ENCODE measurements at regions not wholly inside any gene's neighbourhood (a gene's known extent, or its start where the extent isn't known, plus 50 kb on each side); places are given as distances from the start of the nearest gene placed in this dataset.

DNA sequence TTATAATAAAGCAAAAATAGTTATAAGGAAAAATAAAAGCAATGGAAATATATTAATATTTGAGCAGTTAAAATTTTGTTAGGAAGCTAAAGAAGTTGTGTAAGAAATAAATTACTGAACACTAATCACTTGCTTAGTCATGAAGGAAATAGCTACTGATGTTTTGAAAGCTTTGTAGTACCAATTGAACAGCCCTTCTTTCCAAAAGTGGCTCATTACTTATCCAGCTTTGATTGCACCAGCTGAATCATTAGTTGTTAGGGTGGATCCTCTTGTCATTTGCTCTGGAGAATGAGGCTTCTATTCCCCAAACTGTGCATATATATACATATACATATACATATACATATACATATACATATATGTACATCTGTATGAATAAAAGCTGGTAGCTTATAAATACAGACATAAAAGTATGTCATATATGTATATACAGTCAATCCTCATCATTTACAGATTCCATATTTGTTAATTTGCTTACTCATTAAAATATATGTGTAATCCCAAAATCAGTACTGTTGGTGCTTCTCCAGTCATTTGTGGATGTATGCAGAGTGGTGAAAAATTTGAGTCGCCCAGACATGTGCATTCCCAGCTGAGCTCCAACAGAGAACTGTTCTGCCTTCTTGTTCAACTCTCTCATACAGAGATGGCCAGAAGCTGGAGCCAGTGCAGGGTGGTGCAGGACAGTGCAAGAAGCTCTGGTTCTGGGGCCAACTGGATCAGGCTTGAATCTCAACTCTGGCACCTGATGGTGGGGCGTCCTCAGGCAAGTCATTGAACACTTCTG is 214.1 kb downstream of the RPAP3 start:
- H3K4me1 ChIP-seq (ENCODE audit: control insufficient read depth in 4 of 4, insufficient read depth in 4 of 4, low read length in 3 of 4): no peaks in the 10 kb centered on the region
- peaks cover 0 to 14% (median 0%) of the 10 kb centered on the region in 4 donors for H3K27me3 ChIP-seq (ENCODE audit: control insufficient read depth in 4 of 4, insufficient read depth in 4 of 4, low read length in 3 of 4)
- H3K9me3 ChIP-seq (ENCODE audit: control insufficient read depth in 4 of 4, low read length in 3 of 4): peaks cover 0 to 15% (median under 1%) of the 10 kb centered on the region in 4 donors
- no peaks in the 10 kb centered on the region for H3K36me3 ChIP-seq (ENCODE audit: control insufficient read depth in 4 of 4, insufficient read depth in 3 of 4, low read depth in 1 of 4, low read length in 3 of 4)
- no peak overlapping the region for H3K4me3 ChIP-seq (ENCODE audit: low read depth in 1 of 3, low read length in 3 of 3)
- TF ChIP-seq FOXA1 (IDR thresholded peaks at IDR 0.05): no peak
- TF ChIP-seq SP1 (IDR thresholded peaks at IDR 0.05): no peak
- TF ChIP-seq RAD21 (IDR thresholded peaks at IDR 0.05): no peak
- no peak for TF ChIP-seq HNF4A (conservative IDR thresholded peaks at IDR 0.05)
- no peak for TF ChIP-seq EGR1 (IDR thresholded peaks at IDR 0.05; ENCODE audit: low read depth in 2 of 2)
- TF ChIP-seq FOXA2 (IDR thresholded peaks at IDR 0.05): no peak
- no peak for TF ChIP-seq NR2F2 (IDR thresholded peaks at IDR 0.05)
- TF ChIP-seq JUND (IDR thresholded peaks at IDR 0.05): no peak
- TF ChIP-seq, protein P1, sequence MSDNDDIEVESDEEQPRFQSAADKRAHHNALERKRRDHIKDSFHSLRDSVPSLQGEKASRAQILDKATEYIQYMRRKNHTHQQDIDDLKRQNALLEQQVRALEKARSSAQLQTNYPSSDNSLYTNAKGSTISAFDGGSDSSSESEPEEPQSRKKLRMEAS (IDR thresholded peaks at IDR 0.05): no peak
- no peak for TF ChIP-seq YY1 (IDR thresholded peaks at IDR 0.05)
- TF ChIP-seq HNF4G (IDR thresholded peaks at IDR 0.05): no peak
- no peak for TF ChIP-seq RXRA (IDR thresholded peaks at IDR 0.05)
- TF ChIP-seq, protein P2, sequence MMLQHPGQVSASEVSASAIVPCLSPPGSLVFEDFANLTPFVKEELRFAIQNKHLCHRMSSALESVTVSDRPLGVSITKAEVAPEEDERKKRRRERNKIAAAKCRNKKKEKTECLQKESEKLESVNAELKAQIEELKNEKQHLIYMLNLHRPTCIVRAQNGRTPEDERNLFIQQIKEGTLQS (IDR thresholded peaks at IDR 0.05): no peak
- TF ChIP-seq TAF1 (conservative IDR thresholded peaks at IDR 0.05): no peak
- no peak for TF ChIP-seq GABPA (IDR thresholded peaks at IDR 0.05 in 1 of 2, conservative IDR thresholded peaks at IDR 0.05 in 1 of 2)
- TF ChIP-seq, protein P3, sequence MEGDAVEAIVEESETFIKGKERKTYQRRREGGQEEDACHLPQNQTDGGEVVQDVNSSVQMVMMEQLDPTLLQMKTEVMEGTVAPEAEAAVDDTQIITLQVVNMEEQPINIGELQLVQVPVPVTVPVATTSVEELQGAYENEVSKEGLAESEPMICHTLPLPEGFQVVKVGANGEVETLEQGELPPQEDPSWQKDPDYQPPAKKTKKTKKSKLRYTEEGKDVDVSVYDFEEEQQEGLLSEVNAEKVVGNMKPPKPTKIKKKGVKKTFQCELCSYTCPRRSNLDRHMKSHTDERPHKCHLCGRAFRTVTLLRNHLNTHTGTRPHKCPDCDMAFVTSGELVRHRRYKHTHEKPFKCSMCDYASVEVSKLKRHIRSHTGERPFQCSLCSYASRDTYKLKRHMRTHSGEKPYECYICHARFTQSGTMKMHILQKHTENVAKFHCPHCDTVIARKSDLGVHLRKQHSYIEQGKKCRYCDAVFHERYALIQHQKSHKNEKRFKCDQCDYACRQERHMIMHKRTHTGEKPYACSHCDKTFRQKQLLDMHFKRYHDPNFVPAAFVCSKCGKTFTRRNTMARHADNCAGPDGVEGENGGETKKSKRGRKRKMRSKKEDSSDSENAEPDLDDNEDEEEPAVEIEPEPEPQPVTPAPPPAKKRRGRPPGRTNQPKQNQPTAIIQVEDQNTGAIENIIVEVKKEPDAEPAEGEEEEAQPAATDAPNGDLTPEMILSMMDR (IDR thresholded peaks at IDR 0.05; ENCODE audit: low read depth, low read length, missing input control): no peak
- TF ChIP-seq, protein P4, sequence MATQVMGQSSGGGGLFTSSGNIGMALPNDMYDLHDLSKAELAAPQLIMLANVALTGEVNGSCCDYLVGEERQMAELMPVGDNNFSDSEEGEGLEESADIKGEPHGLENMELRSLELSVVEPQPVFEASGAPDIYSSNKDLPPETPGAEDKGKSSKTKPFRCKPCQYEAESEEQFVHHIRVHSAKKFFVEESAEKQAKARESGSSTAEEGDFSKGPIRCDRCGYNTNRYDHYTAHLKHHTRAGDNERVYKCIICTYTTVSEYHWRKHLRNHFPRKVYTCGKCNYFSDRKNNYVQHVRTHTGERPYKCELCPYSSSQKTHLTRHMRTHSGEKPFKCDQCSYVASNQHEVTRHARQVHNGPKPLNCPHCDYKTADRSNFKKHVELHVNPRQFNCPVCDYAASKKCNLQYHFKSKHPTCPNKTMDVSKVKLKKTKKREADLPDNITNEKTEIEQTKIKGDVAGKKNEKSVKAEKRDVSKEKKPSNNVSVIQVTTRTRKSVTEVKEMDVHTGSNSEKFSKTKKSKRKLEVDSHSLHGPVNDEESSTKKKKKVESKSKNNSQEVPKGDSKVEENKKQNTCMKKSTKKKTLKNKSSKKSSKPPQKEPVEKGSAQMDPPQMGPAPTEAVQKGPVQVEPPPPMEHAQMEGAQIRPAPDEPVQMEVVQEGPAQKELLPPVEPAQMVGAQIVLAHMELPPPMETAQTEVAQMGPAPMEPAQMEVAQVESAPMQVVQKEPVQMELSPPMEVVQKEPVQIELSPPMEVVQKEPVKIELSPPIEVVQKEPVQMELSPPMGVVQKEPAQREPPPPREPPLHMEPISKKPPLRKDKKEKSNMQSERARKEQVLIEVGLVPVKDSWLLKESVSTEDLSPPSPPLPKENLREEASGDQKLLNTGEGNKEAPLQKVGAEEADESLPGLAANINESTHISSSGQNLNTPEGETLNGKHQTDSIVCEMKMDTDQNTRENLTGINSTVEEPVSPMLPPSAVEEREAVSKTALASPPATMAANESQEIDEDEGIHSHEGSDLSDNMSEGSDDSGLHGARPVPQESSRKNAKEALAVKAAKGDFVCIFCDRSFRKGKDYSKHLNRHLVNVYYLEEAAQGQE (IDR thresholded peaks at IDR 0.05): no peak
- TF ChIP-seq, protein P5, sequence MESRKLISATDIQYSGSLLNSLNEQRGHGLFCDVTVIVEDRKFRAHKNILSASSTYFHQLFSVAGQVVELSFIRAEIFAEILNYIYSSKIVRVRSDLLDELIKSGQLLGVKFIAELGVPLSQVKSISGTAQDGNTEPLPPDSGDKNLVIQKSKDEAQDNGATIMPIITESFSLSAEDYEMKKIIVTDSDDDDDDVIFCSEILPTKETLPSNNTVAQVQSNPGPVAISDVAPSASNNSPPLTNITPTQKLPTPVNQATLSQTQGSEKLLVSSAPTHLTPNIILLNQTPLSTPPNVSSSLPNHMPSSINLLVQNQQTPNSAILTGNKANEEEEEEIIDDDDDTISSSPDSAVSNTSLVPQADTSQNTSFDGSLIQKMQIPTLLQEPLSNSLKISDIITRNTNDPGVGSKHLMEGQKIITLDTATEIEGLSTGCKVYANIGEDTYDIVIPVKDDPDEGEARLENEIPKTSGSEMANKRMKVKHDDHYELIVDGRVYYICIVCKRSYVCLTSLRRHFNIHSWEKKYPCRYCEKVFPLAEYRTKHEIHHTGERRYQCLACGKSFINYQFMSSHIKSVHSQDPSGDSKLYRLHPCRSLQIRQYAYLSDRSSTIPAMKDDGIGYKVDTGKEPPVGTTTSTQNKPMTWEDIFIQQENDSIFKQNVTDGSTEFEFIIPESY (IDR thresholded peaks at IDR 0.05): no peak
- 51% methylated on average over 2 of the region's 2 CpGs for WGBS
- H3K9ac ChIP-seq (ENCODE audit: low read depth in 1 of 2, low read length in 2 of 2): no peak overlapping the region
- DNase-seq (ENCODE audit: low spot score): no peak
- no peak overlapping the region for H3K27ac ChIP-seq (ENCODE audit: low read depth in 1 of 2, low read length in 2 of 2)
